Stimulated activated CD8-positive, alpha-beta memory T cell treated with anti-CD3 and anti-CD28 coated beads, Interleukin-2, amount 100 ng/mL, for 1 hour (primary cell): ENCODE measurements at regions not wholly inside any gene's neighbourhood (a gene's known extent, or its start where the extent isn't known, plus 50 kb on each side); places are given as distances from the start of the nearest gene placed in this dataset.

Experiments
- DNase-seq, 2 donors: peaks; one replicate each; pipeline ENCODE4 v3.0.0-alpha.2; 2020; ENCODE audit warnings: low read depth in 2 of 2

- no peak for DNase-seq
These were observed 60.9 kb upstream of the CHRM2 start for GRCh38 chr7:136807598-136807997.

GRCh38 chr7:136803028-136803427 lies 65.4 kb upstream of the CHRM2 start:
- no peak for DNase-seq

GRCh38 chr7:136783934-136784333 lies 84.5 kb upstream of the CHRM2 start:
- no peak for DNase-seq

GRCh38 chr7:136741941-136742340 lies 126.5 kb upstream of the CHRM2 start:
- DNase-seq = no peak

- no peak for DNase-seq
These were observed 139.5 kb upstream of the CHRM2 start for GRCh38 chr7:136728945-136729344.

- DNase-seq = no peak
These were observed 142.0 kb upstream of the CHRM2 start for GRCh38 chr7:136726460-136726859.

GRCh38 chr7:136717910-136718557 lies 150.4 kb upstream of the CHRM2 start:
- DNase-seq = no peak

GRCh38 chr7:136714062-136714461 lies 154.4 kb upstream of the CHRM2 start:
- no peak for DNase-seq

- DNase-seq = no peak
These were observed 157.7 kb upstream of the CHRM2 start for GRCh38 chr7:136710751-136711150.

GRCh38 chr7:136709876-136710275 lies 158.6 kb upstream of the CHRM2 start:
- DNase-seq = no peak

GRCh38 chr7:136702913-136703312 lies 165.5 kb upstream of the CHRM2 start:
- no peak for DNase-seq

- no peak for DNase-seq
These were observed 169.5 kb upstream of the CHRM2 start for GRCh38 chr7:136698977-136699376.

GRCh38 chr7:136698231-136698630 lies 170.2 kb upstream of the CHRM2 start:
- no peak for DNase-seq

- DNase-seq = no peak
These were observed 171.2 kb upstream of the CHRM2 start for GRCh38 chr7:136697271-136697670.

GRCh38 chr7:136693166-136694119 lies 175.0 kb upstream of the CHRM2 start:
- DNase-seq = no peak

- DNase-seq = no peak
These were observed 176.2 kb upstream of the CHRM2 start for GRCh38 chr7:136692221-136692620.

GRCh38 chr7:136688601-136689000 lies 179.9 kb upstream of the CHRM2 start:
- DNase-seq = no peak

- DNase-seq = no peak
These were observed 180.6 kb upstream of the CHRM2 start for GRCh38 chr7:136687693-136688322.

- DNase-seq = no peak
These were observed 182.8 kb upstream of the CHRM2 start for GRCh38 chr7:136685501-136686173.

GRCh38 chr7:136677471-136678365 lies 190.7 kb upstream of the CHRM2 start:
- no peak for DNase-seq

- no peak for DNase-seq
These were observed 200.9 kb upstream of the CHRM2 start for GRCh38 chr7:136667584-136667983.
